Adrenal gland (tissue), 9 donors: ENCODE measurements at regions not wholly inside any gene's neighbourhood (a gene's known extent, or its start where the extent isn't known, plus 50 kb on each side); places are given as distances from the start of the nearest gene placed in this dataset.

ENCODE experiments used
- DNase-seq, 7 donors: peaks; one replicate each; pipeline ENCODE4 v3.0.0-alpha.2; 2019 to 2020
- H3K27ac ChIP-seq, 5 donors: fragments of 200-600 bp; sonication (generic) in 4 of 5; 1 replicate in 3 of 5; 2 replicates in 2 of 5; pipeline versions ENCODE4 v1.5.1 to v1.8.0; 2016 to 2020; ENCODE audit warnings: mild to moderate bottlenecking in 1 of 5
- H3K27me3 ChIP-seq: fragments of 200-600 bp; 2 replicates; pipeline ENCODE4 v1.8.0; 2021
- H3K36me3 ChIP-seq, 2 donors: fragments of 200-600 bp; replicated peaks in 1 of 2; 1 replicate in 1 of 2; 2 replicates in 1 of 2; pipeline versions ENCODE4 v1.5.1 to v1.8.0; 2018 to 2022
- H3K4me1 ChIP-seq, 2 donors: fragments of 200-600 bp; replicated peaks in 1 of 2; 1 replicate in 1 of 2; 2 replicates in 1 of 2; pipeline versions ENCODE4 v1.5.1 to v1.8.0; 2018 to 2021
- H3K4me3 ChIP-seq, 4 donors: fragments of 200-600 bp; sonication (generic) in 3 of 4; one replicate each; pipeline ENCODE4 v1.5.1; 2016 to 2018
- H3K9me3 ChIP-seq, 3 donors: fragments of 200-600 bp; sonication (generic) in 1 of 3; replicated peaks in 1 of 3; 1 replicate in 2 of 3; 2 replicates in 1 of 3; pipeline versions ENCODE4 v1.5.1 to v1.8.0; 2016 to 2021
- CTCF ChIP-seq, 6 experiments: fragments of 450-650 bp in 4 of 6; fragments of 200-600 bp in 2 of 6; sonication (generic) in 1 of 6; IDR thresholded peaks; 1 replicate in 5 of 6; 2 replicates in 1 of 6; pipeline versions ENCODE4 v1.5.1 to v1.8.0; 2016 to 2021; ENCODE audit warnings: antibody characterized with exemption in 6 of 6, mild to moderate bottlenecking in 2 of 6, moderate library complexity in 1 of 6
- POLR2A ChIP-seq, 2 donors: fragments of 450-650 bp; IDR thresholded peaks; one replicate each; pipeline ENCODE4 v1.6.1; 2017; ENCODE audit warnings: antibody characterized with exemption in 2 of 2, mild to moderate bottlenecking in 2 of 2, moderate library complexity in 1 of 2
- WGBS, 4 donors: extraction: QIAGEN DNeasy Blood & Tissue Kit in 2 of 4; methylation state at CpG; one replicate each; pipeline versions ENCODE4 v1.1.5 to v1.1.7; 2013 to 2017; 5-methylcytosine and 5-hydroxymethylcytosine counted together
- intact Hi-C, 2 donors: fragments of 100-400 bp; cut with DNase I; formaldehyde crosslinking; loops; one replicate each; pipeline versions ENCODE4 v1.14.1 to v1.15.0; 2022 to 2023
- donor health status: healthy with polysubstance abuse.
- donor health status: Bipolar disorder and iron deficiency.
- donor health status: DM: yes; HTN: yes; CAD: no.
- donor health status: DM: no; HTN: no; CAD: no.
- donor health status: DM: no; HTN: no; CAD: no.

GRCh38 chr5:31029925-31030324 lies 163.6 kb upstream of the CDH6 start:
- no peak for DNase-seq
- 85 to 90% (median 87%) methylated on average over 7 to 8 of the region's 8 CpGs for WGBS, 4 donors
- no peak overlapping the region for H3K4me3 ChIP-seq
- no peaks in the 10 kb centered on the region for H3K4me1 ChIP-seq
- no peak for TF ChIP-seq POLR2A (IDR thresholded peaks at IDR 0.05)
- no peak for TF ChIP-seq CTCF (IDR thresholded peaks at IDR 0.05)
- no peak overlapping the region for H3K27ac ChIP-seq
- H3K36me3 ChIP-seq = no peaks in the 10 kb centered on the region
- H3K9me3 ChIP-seq = no peaks in the 10 kb centered on the region
- H3K27me3 ChIP-seq = no peaks in the 10 kb centered on the region
- intact Hi-C loops = no loop called here

GRCh38 chr5:31027721-31028120 lies 165.8 kb upstream of the CDH6 start:
- H3K36me3 ChIP-seq = no peaks in the 10 kb centered on the region
- no peaks in the 10 kb centered on the region for H3K27me3 ChIP-seq
- H3K4me1 ChIP-seq = no peaks in the 10 kb centered on the region
- no peak for DNase-seq
- intact Hi-C loops = no loop called here
- H3K27ac ChIP-seq = no peak overlapping the region
- H3K9me3 ChIP-seq = no peaks in the 10 kb centered on the region
- TF ChIP-seq POLR2A (IDR thresholded peaks at IDR 0.05) (no peak), CTCF (IDR thresholded peaks at IDR 0.05) (no peak)
- no peak overlapping the region for H3K4me3 ChIP-seq

GRCh38 chr5:31023105-31023504 lies 170.4 kb upstream of the CDH6 start:
- Histone ChIP-seq H3K4me1 (no peaks in the 10 kb centered on the region), H3K4me3 (no peak overlapping the region), H3K36me3 (no peaks in the 10 kb centered on the region), H3K9me3 (no peaks in the 10 kb centered on the region), H3K27me3 (no peaks in the 10 kb centered on the region), H3K27ac (no peak overlapping the region)
- intact Hi-C loops = no loop called here
- no peak for DNase-seq
- TF ChIP-seq POLR2A (IDR thresholded peaks at IDR 0.05) (no peak), CTCF (IDR thresholded peaks at IDR 0.05) (no peak)
- 39 to 55% (median 42%) methylated on average over 3 of the region's 3 CpGs for WGBS, 4 donors

GRCh38 chr5:31021181-31021624 lies 172.3 kb upstream of the CDH6 start:
- H3K9me3 ChIP-seq = no peaks in the 10 kb centered on the region
- 32 to 49% (median 41%) methylated on average over 2 of the region's 2 CpGs for WGBS, 4 donors
- H3K4me3 ChIP-seq = no peak overlapping the region
- TF ChIP-seq POLR2A (IDR thresholded peaks at IDR 0.05) = no peak
- no peak for TF ChIP-seq CTCF (IDR thresholded peaks at IDR 0.05)
- no peak overlapping the region for H3K27ac ChIP-seq
- H3K36me3 ChIP-seq = no peaks in the 10 kb centered on the region
- no peak for DNase-seq
- H3K27me3 ChIP-seq = no peaks in the 10 kb centered on the region
- H3K4me1 ChIP-seq = no peaks in the 10 kb centered on the region
- intact Hi-C loops = no loop called here
